Natural killer cell (primary cell): ENCODE measurements at regions not wholly inside any gene's neighbourhood (a gene's known extent, or its start where the extent isn't known, plus 50 kb on each side); places are given as distances from the start of the nearest gene placed in this dataset.

Source experiments
- ATAC-seq, 3 donors: fragments of 150-1000 bp in 2 of 3; fragments of 200-7000 bp in 1 of 3; cut with Tn5 transposase; 1 replicate in 1 of 3; 2 replicates in 2 of 3; pipeline ENCODE4 v1.10.0; 2021; ENCODE audit warnings: mild to moderate bottlenecking in 2 of 3, moderate library complexity in 2 of 3
- DNase-seq, 2 donors: peaks; one replicate each; pipeline versions ENCODE4 v3.0.0 to v3.0.0-alpha.2; 2013 to 2021; ENCODE audit warnings: mixed read lengths in 1 of 2
- H3K27ac ChIP-seq: one replicate; pipeline ENCODE4 v1.5.1; 2013; ENCODE audit warnings: mild to moderate bottlenecking, low read length
- H3K27me3 ChIP-seq: one replicate; pipeline ENCODE4 v1.6.1; 2013; ENCODE audit warnings: low read length; ENCODE audit not compliant: control insufficient read depth, insufficient read depth
- H3K36me3 ChIP-seq: one replicate; pipeline ENCODE4 v1.6.1; 2013; ENCODE audit warnings: low read length; ENCODE audit not compliant: control insufficient read depth, insufficient read depth
- H3K4me1 ChIP-seq: one replicate; pipeline ENCODE4 v1.6.1; 2013; ENCODE audit warnings: low read length; ENCODE audit not compliant: control insufficient read depth, insufficient read depth
- H3K4me3 ChIP-seq: one replicate; pipeline ENCODE4 v1.5.1; 2013; ENCODE audit warnings: low read length
- H3K9me3 ChIP-seq: one replicate; pipeline ENCODE4 v1.6.1; 2013; ENCODE audit warnings: low read length; ENCODE audit not compliant: control insufficient read depth, insufficient read depth
- H3K27ac Mint-ChIP-seq, 2 donors: one replicate each; pipeline ENCODE4 v1.8.0; 2022; ENCODE audit warnings: mild to moderate bottlenecking in 2 of 2, mixed read lengths in 2 of 2, moderate library complexity in 1 of 2
- H3K27me3 Mint-ChIP-seq, 2 donors: one replicate each; pipeline ENCODE4 v1.8.0; 2022; ENCODE audit warnings: low read depth in 2 of 2, mixed read lengths in 2 of 2
- H3K36me3 Mint-ChIP-seq: one replicate; pipeline ENCODE4 v1.8.0; 2022; ENCODE audit warnings: mixed read lengths
- H3K4me1 Mint-ChIP-seq, 2 donors: one replicate each; pipeline ENCODE4 v1.8.0; 2022; ENCODE audit warnings: mixed read lengths in 2 of 2
- H3K4me3 Mint-ChIP-seq: one replicate; pipeline ENCODE4 v1.8.0; 2022; ENCODE audit warnings: mild to moderate bottlenecking, moderate library complexity, mixed read lengths
- H3K9me3 Mint-ChIP-seq, 2 donors: one replicate each; pipeline ENCODE4 v1.8.0; 2022; ENCODE audit warnings: mixed read lengths in 2 of 2
- WGBS: methylation state at CpG from one replicate; pipeline ENCODE4 v1.1.7; 2013; ENCODE audit warnings: missing lambda C conversion rate; ENCODE audit not compliant: insufficient coverage; 5-methylcytosine and 5-hydroxymethylcytosine counted together
- intact Hi-C: fragments of 100-400 bp; cut with micrococcal nuclease; formaldehyde crosslinking; loops from one replicate; pipeline ENCODE4 v1.14.2; 2022
- TF ChIP-seq, protein P1 (sequence below): fragments of 200-600 bp; IDR thresholded peaks from one replicate; pipeline ENCODE4 v1.8.0; 2022; ENCODE audit warnings: antibody characterized with exemption

DNA sequence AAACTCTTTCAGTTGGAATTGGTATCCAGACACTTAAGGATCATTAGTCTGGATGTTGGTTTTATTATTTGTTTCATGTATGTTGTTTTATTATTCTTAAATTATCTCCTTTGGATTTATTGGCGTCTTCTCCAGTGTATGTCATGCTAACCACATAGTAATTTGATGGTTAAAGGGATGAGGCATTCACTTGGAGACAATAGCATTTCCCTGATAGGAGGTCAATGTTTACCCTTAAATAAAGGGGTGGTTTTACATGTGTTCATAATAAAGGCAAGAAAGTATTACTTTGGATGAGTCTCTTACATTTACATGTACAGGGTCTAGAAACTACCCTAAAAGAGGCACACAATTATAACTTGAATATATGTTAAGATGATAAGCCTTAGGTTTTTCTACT is 51.2 kb upstream of the RNF144B start:
- Histone ChIP-seq H3K36me3 (no peaks in the 10 kb centered on the region), H3K4me1 (no peaks in the 10 kb centered on the region), H3K4me3 (no peak overlapping the region), H3K9me3 (no peaks in the 10 kb centered on the region), H3K27ac (no peak overlapping the region), H3K27me3 (no peaks in the 10 kb centered on the region)
- intact Hi-C loops = no loop called here
- no peaks in the 10 kb centered on the region for H3K9me3 Mint-ChIP-seq
- H3K27ac Mint-ChIP-seq = no peak overlapping the region
- no peak overlapping the region for H3K4me3 Mint-ChIP-seq
- no CpG with 5 or more reads among the region's 1 CpG for WGBS
- H3K4me1 Mint-ChIP-seq = no peaks in the 10 kb centered on the region
- no peak for ATAC-seq
- H3K27me3 Mint-ChIP-seq = peaks cover 0 to 6% of the 10 kb centered on the region in 2 donors
- no peaks in the 10 kb centered on the region for H3K36me3 Mint-ChIP-seq
- TF ChIP-seq, protein P1, sequence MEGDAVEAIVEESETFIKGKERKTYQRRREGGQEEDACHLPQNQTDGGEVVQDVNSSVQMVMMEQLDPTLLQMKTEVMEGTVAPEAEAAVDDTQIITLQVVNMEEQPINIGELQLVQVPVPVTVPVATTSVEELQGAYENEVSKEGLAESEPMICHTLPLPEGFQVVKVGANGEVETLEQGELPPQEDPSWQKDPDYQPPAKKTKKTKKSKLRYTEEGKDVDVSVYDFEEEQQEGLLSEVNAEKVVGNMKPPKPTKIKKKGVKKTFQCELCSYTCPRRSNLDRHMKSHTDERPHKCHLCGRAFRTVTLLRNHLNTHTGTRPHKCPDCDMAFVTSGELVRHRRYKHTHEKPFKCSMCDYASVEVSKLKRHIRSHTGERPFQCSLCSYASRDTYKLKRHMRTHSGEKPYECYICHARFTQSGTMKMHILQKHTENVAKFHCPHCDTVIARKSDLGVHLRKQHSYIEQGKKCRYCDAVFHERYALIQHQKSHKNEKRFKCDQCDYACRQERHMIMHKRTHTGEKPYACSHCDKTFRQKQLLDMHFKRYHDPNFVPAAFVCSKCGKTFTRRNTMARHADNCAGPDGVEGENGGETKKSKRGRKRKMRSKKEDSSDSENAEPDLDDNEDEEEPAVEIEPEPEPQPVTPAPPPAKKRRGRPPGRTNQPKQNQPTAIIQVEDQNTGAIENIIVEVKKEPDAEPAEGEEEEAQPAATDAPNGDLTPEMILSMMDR = no peak
- DNase-seq = no peak

DNA sequence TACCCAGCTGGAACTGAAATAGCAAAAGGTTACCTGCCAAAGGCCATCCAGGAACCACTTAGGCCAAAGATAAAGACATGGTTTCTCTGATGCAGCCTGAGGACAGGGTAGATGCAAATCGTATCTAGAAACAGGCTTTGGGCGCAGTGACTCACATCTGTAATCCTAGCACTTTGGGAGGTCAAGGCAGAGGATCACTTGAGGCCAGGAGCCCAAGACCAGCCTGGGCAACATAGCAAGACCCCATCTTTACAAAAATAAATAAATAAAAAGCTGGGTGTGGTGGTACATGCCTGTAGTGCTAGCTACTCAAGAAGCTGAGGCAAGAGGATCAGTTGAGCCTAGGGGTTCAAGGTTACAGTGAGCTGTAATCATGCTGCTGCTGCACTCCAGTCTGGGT is 52.9 kb upstream of the RNF144B start:
- Histone ChIP-seq H3K27me3 (no peaks in the 10 kb centered on the region), H3K27ac (no peak overlapping the region), H3K9me3 (no peaks in the 10 kb centered on the region), H3K4me3 (no peak overlapping the region), H3K36me3 (no peaks in the 10 kb centered on the region), H3K4me1 (no peaks in the 10 kb centered on the region)
- 95% methylated on average over 2 of the region's 2 CpGs for WGBS
- peaks cover 0 to 8% of the 10 kb centered on the region in 2 donors for H3K27me3 Mint-ChIP-seq
- H3K27ac Mint-ChIP-seq = no peak overlapping the region
- no peak overlapping the region for H3K4me3 Mint-ChIP-seq
- H3K4me1 Mint-ChIP-seq = no peaks in the 10 kb centered on the region
- H3K36me3 Mint-ChIP-seq = no peaks in the 10 kb centered on the region
- intact Hi-C loops = no loop called here
- no peaks in the 10 kb centered on the region for H3K9me3 Mint-ChIP-seq
- ATAC-seq (no peak), DNase-seq (no peak)
- TF ChIP-seq, protein P1 = no peak

GRCh38 chr6:18330548-18331081 is 56.5 kb upstream of the RNF144B start:
- ATAC-seq (no peak), DNase-seq (no peak)
- Mint-ChIP-seq H3K4me1 (no peaks in the 10 kb centered on the region), H3K4me3 (no peak overlapping the region), H3K9me3 (no peaks in the 10 kb centered on the region), H3K27me3 (peaks cover 0 to 13% of the 10 kb centered on the region in 2 donors), H3K27ac (peak overlapping the region in 1 of 2 donors; percentile 20), H3K36me3 (no peaks in the 10 kb centered on the region)
- intact Hi-C loops = no loop called here
- Histone ChIP-seq H3K9me3 (no peaks in the 10 kb centered on the region), H3K4me3 (no peak overlapping the region), H3K36me3 (no peaks in the 10 kb centered on the region), H3K27ac (peak overlapping the region; percentile 69), H3K4me1 (no peaks in the 10 kb centered on the region), H3K27me3 (no peaks in the 10 kb centered on the region)
- TF ChIP-seq, protein P1 = no peak
- 53% methylated on average over 6 of the region's 6 CpGs for WGBS

DNA sequence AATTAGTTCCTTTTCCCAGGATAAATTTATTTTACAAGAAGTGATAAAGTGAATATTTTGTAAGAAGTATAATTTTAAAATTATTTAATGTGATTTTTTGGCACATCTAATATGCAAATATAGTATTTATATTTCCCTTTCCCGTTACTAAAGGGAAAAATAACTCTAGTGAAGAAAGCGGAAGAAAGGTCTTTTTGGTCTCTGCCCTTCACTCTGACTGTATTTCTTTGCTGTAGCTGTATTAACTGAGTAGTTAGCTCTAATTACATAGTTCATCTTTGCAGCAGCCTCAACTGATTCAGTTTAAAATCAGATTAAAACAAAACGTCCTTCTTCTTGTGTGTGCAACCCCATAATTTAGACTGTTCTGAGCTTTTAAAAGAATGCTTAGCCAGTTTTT is 57.4 kb upstream of the RNF144B start:
- H3K27ac Mint-ChIP-seq = no peak overlapping the region
- peak overlapping the region; percentile 69 for H3K27ac ChIP-seq

More for the DNA sequence above, 57.4 kb upstream of the RNF144B start:
- no peak for DNase-seq
- 33% methylated on average over 1 of the region's 3 CpGs for WGBS
- peaks cover 0 to 16% of the 10 kb centered on the region in 2 donors for H3K27me3 Mint-ChIP-seq
- H3K4me3 ChIP-seq = no peak overlapping the region
- no peak for ATAC-seq
- H3K4me1 Mint-ChIP-seq = no peaks in the 10 kb centered on the region
- TF ChIP-seq, protein P1 = no peak
- H3K9me3 Mint-ChIP-seq = no peaks in the 10 kb centered on the region
- H3K4me1 ChIP-seq = no peaks in the 10 kb centered on the region
- no peaks in the 10 kb centered on the region for H3K27me3 ChIP-seq
- no peaks in the 10 kb centered on the region for H3K36me3 Mint-ChIP-seq
- H3K4me3 Mint-ChIP-seq = no peak overlapping the region
- H3K9me3 ChIP-seq = no peaks in the 10 kb centered on the region
- intact Hi-C loops = loop anchor here (10.0 kb wide), 1 partner anchor 1725 kb away; no protein-coding TSS in a partner anchor
- no peaks in the 10 kb centered on the region for H3K36me3 ChIP-seq
